ENCODE measurements at regions not wholly inside any gene's neighbourhood (a gene's known extent, or its start where the extent isn't known, plus 50 kb on each side); places are given as distances from the start of the nearest gene placed in this dataset.

DNA sequence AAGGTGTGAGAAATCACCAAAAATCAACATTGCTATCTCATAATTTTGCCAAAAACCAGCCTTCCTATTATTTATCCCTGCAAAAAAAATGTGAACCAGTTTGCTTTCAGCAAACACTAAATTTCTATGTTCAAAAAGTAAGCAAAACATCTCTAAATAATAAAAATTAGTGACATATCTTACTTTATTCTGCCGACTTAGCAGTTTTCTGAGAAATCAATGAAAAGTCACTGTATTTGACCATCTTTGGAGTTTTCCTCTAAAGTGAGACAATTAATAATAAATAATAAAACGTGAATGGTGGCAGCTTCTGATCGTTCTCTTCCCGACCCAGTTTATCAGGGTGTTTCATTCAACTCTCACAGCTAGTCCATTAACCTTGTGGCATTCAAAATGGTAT, 158.6 kb upstream of the TARS1 start:
- ChIA-PET CTCF (no interaction called here), POLR2A (no interaction called here)
- Mint-ChIP-seq H3K9me3 (no peaks in the 10 kb centered on the region), H3K4me3 (no peak overlapping the region), H3K36me3 (no peaks in the 10 kb centered on the region), H3K27me3 (no peaks in the 10 kb centered on the region), H3K27ac (no peak overlapping the region), H3K4me1 (no peaks in the 10 kb centered on the region)
- ATAC-seq (replicated peaks in 1 of 4) (no peak), DNase-seq (no peak)
- no peaks in the 10 kb centered on the region for H3K4me1 ChIP-seq (ENCODE audit: control insufficient read depth in 1 of 2, extremely low read depth in 1 of 2, insufficient read depth in 2 of 2, low read length in 2 of 2)
- no peaks in the 10 kb centered on the region for H3K9me3 ChIP-seq
- no peak overlapping the region for H3K4me3 ChIP-seq (ENCODE audit: control insufficient read depth in 1 of 2, extremely low read depth in 1 of 2, low read length in 1 of 2)
- no CpG with 5 or more reads among the region's 4 CpGs for WGBS (ENCODE audit: insufficient coverage)
- H3K27me3 ChIP-seq (replicated peaks in 1 of 2; ENCODE audit: control insufficient read depth in 2 of 2, extremely low read depth in 1 of 2, insufficient read depth in 2 of 2, low read length in 1 of 2): no peaks in the 10 kb centered on the region
- no peaks in the 10 kb centered on the region for H3K36me3 ChIP-seq (ENCODE audit: control insufficient read depth in 2 of 2, extremely low read depth in 1 of 2, insufficient read depth in 1 of 2, low read length in 1 of 2)
- no peak overlapping the region for H3K27ac ChIP-seq (ENCODE audit: low read length)

DNA sequence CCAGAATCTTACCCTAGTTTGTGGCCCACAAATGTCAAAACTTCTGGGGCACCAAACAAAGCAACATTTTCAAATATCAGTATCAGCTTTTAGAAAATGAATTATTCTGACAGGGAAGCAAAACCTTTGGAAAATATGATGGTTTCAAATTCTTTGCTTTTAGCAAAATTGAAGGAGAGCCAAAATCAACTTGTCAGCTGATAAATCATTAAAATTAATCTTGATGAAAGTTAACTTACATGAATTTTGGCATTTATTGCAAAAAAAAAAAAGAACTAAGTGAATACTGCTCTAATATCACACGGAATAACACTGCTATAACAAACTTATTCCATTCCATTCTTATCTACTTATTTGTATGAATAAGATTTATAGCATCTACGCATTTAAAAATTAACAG, 158.1 kb upstream of the TARS1 start:
- Histone ChIP-seq H3K27me3 (replicated peaks in 1 of 2; ENCODE audit: control insufficient read depth in 2 of 2, extremely low read depth in 1 of 2, insufficient read depth in 2 of 2, low read length in 1 of 2) (no peaks in the 10 kb centered on the region), H3K27ac (ENCODE audit: low read length) (no peak overlapping the region), H3K9me3 (no peaks in the 10 kb centered on the region), H3K4me3 (ENCODE audit: control insufficient read depth in 1 of 2, extremely low read depth in 1 of 2, low read length in 1 of 2) (no peak overlapping the region), H3K36me3 (ENCODE audit: control insufficient read depth in 2 of 2, extremely low read depth in 1 of 2, insufficient read depth in 1 of 2, low read length in 1 of 2) (no peaks in the 10 kb centered on the region), H3K4me1 (ENCODE audit: control insufficient read depth in 1 of 2, extremely low read depth in 1 of 2, insufficient read depth in 2 of 2, low read length in 2 of 2) (no peaks in the 10 kb centered on the region)
- ATAC-seq (replicated peaks in 1 of 4) (no peak), DNase-seq (no peak)
- ChIA-PET POLR2A (no interaction called here), CTCF (no interaction called here)
- Mint-ChIP-seq H3K4me1 (no peaks in the 10 kb centered on the region), H3K4me3 (no peak overlapping the region), H3K27me3 (no peaks in the 10 kb centered on the region), H3K27ac (no peak overlapping the region), H3K9me3 (no peaks in the 10 kb centered on the region), H3K36me3 (no peaks in the 10 kb centered on the region)
- no CpG with 5 or more reads among the region's 2 CpGs for WGBS (ENCODE audit: insufficient coverage)

DNA sequence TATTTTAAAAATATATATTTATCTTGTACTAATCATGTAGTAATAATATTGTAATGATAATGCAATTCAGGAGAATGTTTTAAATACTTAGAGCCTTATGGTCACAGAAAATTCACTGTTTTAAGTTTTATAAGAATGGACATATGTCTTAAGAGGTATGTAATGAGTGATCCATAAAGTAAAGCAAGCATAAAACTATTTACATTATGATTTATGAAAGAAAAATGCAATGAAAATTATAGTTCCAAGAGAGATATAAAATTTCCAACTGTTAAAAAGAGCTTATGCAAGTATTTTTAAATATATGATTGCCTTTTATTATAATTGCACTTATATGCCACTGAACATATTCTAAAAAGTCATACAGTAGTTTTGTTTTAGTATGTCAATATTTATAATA, 157.5 kb upstream of the TARS1 start:
- Mint-ChIP-seq H3K27ac (no peak overlapping the region), H3K4me1 (no peaks in the 10 kb centered on the region), H3K9me3 (no peaks in the 10 kb centered on the region), H3K4me3 (no peak overlapping the region), H3K36me3 (no peaks in the 10 kb centered on the region), H3K27me3 (no peaks in the 10 kb centered on the region)
- Histone ChIP-seq H3K9me3 (no peaks in the 10 kb centered on the region), H3K36me3 (ENCODE audit: control insufficient read depth in 2 of 2, extremely low read depth in 1 of 2, insufficient read depth in 1 of 2, low read length in 1 of 2) (no peaks in the 10 kb centered on the region), H3K4me1 (ENCODE audit: control insufficient read depth in 1 of 2, extremely low read depth in 1 of 2, insufficient read depth in 2 of 2, low read length in 2 of 2) (no peaks in the 10 kb centered on the region), H3K4me3 (ENCODE audit: control insufficient read depth in 1 of 2, extremely low read depth in 1 of 2, low read length in 1 of 2) (no peak overlapping the region), H3K27ac (ENCODE audit: low read length) (no peak overlapping the region), H3K27me3 (replicated peaks in 1 of 2; ENCODE audit: control insufficient read depth in 2 of 2, extremely low read depth in 1 of 2, insufficient read depth in 2 of 2, low read length in 1 of 2) (no peaks in the 10 kb centered on the region)
- ATAC-seq (replicated peaks in 1 of 4) (no peak), DNase-seq (no peak)
- CTCF ChIA-PET: no interaction called here
- POLR2A ChIA-PET: no interaction called here

DNA sequence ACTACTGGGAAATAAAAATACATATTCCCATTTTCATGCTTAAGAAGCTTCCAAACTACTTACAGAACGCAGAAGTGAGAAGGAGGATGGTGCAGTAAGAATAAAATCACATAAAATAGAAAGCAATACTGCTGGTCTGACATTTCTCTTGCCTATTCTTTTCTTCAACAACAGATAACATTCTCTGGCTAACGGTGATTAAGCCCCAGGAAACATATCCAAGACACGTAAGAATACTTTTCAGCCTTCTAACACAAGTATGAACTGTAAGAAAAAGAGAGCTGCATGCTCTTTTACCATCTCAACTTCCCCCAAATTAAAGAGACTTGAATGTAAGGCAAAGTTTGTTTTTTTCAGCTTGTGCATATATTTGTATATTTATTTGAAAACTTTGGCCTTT, 156.1 kb upstream of the TARS1 start:
- Mint-ChIP-seq H3K4me3 (no peak overlapping the region), H3K4me1 (no peaks in the 10 kb centered on the region), H3K27ac (no peak overlapping the region), H3K36me3 (no peaks in the 10 kb centered on the region), H3K27me3 (no peaks in the 10 kb centered on the region), H3K9me3 (no peaks in the 10 kb centered on the region)
- Histone ChIP-seq H3K27ac (ENCODE audit: low read length) (no peak overlapping the region), H3K9me3 (no peaks in the 10 kb centered on the region), H3K4me1 (ENCODE audit: control insufficient read depth in 1 of 2, extremely low read depth in 1 of 2, insufficient read depth in 2 of 2, low read length in 2 of 2) (no peaks in the 10 kb centered on the region), H3K36me3 (ENCODE audit: control insufficient read depth in 2 of 2, extremely low read depth in 1 of 2, insufficient read depth in 1 of 2, low read length in 1 of 2) (no peaks in the 10 kb centered on the region), H3K4me3 (ENCODE audit: control insufficient read depth in 1 of 2, extremely low read depth in 1 of 2, low read length in 1 of 2) (no peak overlapping the region), H3K27me3 (replicated peaks in 1 of 2; ENCODE audit: control insufficient read depth in 2 of 2, extremely low read depth in 1 of 2, insufficient read depth in 2 of 2, low read length in 1 of 2) (no peaks in the 10 kb centered on the region)
- CTCF ChIA-PET: no interaction called here
- POLR2A ChIA-PET: interaction anchor here in 1 of 2 donors (0.5 kb wide), 1 partner anchor 37 kb away, joined by 4 read pairs; no protein-coding TSS in a partner anchor
- no peak for DNase-seq
- WGBS (ENCODE audit: insufficient coverage): no CpG with 5 or more reads among the region's 3 CpGs
- ATAC-seq (replicated peaks in 1 of 4): no peak

DNA sequence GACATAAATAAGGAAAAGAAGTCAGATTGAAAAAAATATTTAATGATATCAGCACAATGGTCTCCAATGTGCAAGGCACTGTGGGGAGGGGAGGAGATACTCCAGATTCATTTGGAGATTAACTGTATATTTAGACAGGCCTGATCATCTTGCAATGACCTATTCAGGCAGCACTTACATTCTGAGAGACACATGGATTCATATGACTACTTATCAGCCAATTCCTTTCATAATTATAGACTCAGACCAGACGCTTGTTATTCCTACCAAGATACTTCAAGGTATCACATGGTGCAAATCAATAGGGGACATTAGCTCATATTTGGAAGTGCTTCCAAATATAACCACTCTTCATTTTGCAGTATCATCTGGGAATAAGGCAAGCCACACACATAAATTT, 153.5 kb upstream of the TARS1 start:
- CTCF ChIA-PET: no interaction called here
- no peaks in the 10 kb centered on the region for H3K4me1 Mint-ChIP-seq

DNA sequence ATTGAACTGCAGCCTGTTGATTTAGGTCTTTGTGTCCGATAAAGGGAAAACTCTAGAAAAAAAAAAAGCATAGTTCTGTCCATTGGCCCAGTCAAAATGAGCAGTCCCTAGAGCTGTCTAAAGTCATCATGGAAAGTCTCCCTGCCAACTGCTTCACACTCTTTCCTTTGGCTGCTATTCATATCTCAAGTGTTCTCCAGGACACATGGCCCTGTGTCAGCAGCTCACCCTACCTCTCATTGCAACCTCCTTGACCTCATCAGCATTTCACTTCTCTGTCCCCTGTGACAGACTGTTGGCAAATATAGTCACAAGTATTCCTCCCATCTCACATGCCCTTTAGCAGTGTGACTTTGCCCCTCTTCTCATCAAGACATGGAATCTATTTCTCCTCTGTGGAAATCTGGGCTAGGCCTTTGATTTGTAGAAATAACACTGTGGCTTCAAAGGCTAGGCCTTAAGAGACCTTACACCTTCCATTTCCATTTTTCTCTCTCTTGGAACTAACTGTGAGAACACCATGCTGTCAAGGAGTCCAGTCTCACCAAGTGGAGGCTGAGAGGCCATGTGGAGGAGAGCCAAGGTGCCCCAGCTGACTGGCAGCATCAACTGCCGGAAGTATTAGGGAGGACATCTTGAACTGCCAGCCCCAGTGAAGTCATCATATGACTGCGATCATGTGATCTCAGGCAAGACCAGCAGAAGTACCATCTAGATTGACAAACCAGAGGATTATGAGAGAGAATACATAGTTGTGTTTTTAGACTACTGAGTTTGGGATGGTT, 149.4 kb upstream of the TARS1 start:
- no peak overlapping the region for H3K27ac ChIP-seq (ENCODE audit: low read length)
- CTCF ChIA-PET: no interaction called here
- H3K4me3 ChIP-seq (ENCODE audit: control insufficient read depth in 1 of 2, extremely low read depth in 1 of 2, low read length in 1 of 2): no peak overlapping the region
- H3K4me1 ChIP-seq (ENCODE audit: control insufficient read depth in 1 of 2, extremely low read depth in 1 of 2, insufficient read depth in 2 of 2, low read length in 2 of 2): no peaks in the 10 kb centered on the region
- DNase-seq (no peak), ATAC-seq (replicated peaks in 1 of 4) (no peak)
- Mint-ChIP-seq H3K9me3 (peaks cover 0 to 13% (median 7%) of the 10 kb centered on the region in 3 donors), H3K36me3 (no peaks in the 10 kb centered on the region), H3K27ac (no peak overlapping the region), H3K4me3 (no peak overlapping the region), H3K4me1 (no peaks in the 10 kb centered on the region), H3K27me3 (no peaks in the 10 kb centered on the region)
- H3K36me3 ChIP-seq (ENCODE audit: control insufficient read depth in 2 of 2, extremely low read depth in 1 of 2, insufficient read depth in 1 of 2, low read length in 1 of 2): no peaks in the 10 kb centered on the region
- H3K27me3 ChIP-seq (replicated peaks in 1 of 2; ENCODE audit: control insufficient read depth in 2 of 2, extremely low read depth in 1 of 2, insufficient read depth in 2 of 2, low read length in 1 of 2): no peaks in the 10 kb centered on the region
- POLR2A ChIA-PET: no interaction called here
- WGBS (ENCODE audit: insufficient coverage): 95% methylated on average over 3 of the region's 3 CpGs
- no peaks in the 10 kb centered on the region for H3K9me3 ChIP-seq

More for the DNA sequence above, 153.5 kb upstream of the TARS1 start:
- Mint-ChIP-seq H3K27ac (no peak overlapping the region), H3K4me3 (no peak overlapping the region), H3K36me3 (no peaks in the 10 kb centered on the region), H3K9me3 (peaks cover 0 to 13% (median 7%) of the 10 kb centered on the region in 3 donors), H3K27me3 (no peaks in the 10 kb centered on the region)
- H3K4me1 ChIP-seq (ENCODE audit: control insufficient read depth in 1 of 2, extremely low read depth in 1 of 2, insufficient read depth in 2 of 2, low read length in 2 of 2): no peaks in the 10 kb centered on the region
- no peak overlapping the region for H3K27ac ChIP-seq (ENCODE audit: low read length)
- no peaks in the 10 kb centered on the region for H3K36me3 ChIP-seq (ENCODE audit: control insufficient read depth in 2 of 2, extremely low read depth in 1 of 2, insufficient read depth in 1 of 2, low read length in 1 of 2)
- no peak overlapping the region for H3K4me3 ChIP-seq (ENCODE audit: control insufficient read depth in 1 of 2, extremely low read depth in 1 of 2, low read length in 1 of 2)
- no CpG with 5 or more reads among the region's 1 CpG for WGBS (ENCODE audit: insufficient coverage)
- no peak for DNase-seq
- no peak for ATAC-seq (replicated peaks in 1 of 4)
- no peaks in the 10 kb centered on the region for H3K27me3 ChIP-seq (replicated peaks in 1 of 2; ENCODE audit: control insufficient read depth in 2 of 2, extremely low read depth in 1 of 2, insufficient read depth in 2 of 2, low read length in 1 of 2)
- no peaks in the 10 kb centered on the region for H3K9me3 ChIP-seq
- POLR2A ChIA-PET: no interaction called here

DNA sequence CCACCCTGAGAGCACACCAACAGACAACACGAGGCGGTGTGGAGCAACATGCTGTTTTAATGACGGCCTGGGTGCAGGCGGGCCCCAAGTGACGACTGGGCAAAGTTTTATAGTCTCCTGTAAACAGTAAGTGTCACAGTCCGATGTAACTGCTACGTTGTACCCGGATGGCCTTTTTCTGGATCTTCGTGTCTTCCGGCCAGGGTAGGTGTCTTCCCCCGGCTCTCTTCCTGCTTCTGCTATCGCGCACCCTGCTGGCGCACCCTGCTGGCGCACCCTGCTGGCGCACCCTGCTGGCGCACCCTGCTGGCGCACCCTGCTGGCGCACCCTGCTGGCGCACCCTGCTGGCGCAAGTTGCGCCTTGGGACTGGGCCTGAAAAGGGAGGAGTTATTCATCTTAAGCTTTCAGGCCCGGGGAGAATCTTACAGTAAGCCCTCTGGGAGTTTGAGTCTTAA, 143.0 kb upstream of the TARS1 start:
- ChIA-PET POLR2A (no interaction called here), CTCF (no interaction called here)
- Mint-ChIP-seq H3K4me3 (no peak overlapping the region), H3K36me3 (no peaks in the 10 kb centered on the region), H3K9me3 (no peaks in the 10 kb centered on the region), H3K27ac (no peak overlapping the region), H3K4me1 (peaks cover 0 to 6% (median 2%) of the 10 kb centered on the region in 3 donors), H3K27me3 (no peaks in the 10 kb centered on the region)
- ATAC-seq (replicated peaks in 1 of 4) (no peak), DNase-seq (no peak)
- Histone ChIP-seq H3K27me3 (replicated peaks in 1 of 2; ENCODE audit: control insufficient read depth in 2 of 2, extremely low read depth in 1 of 2, insufficient read depth in 2 of 2, low read length in 1 of 2) (no peaks in the 10 kb centered on the region), H3K4me3 (ENCODE audit: control insufficient read depth in 1 of 2, extremely low read depth in 1 of 2, low read length in 1 of 2) (no peak overlapping the region), H3K27ac (ENCODE audit: low read length) (no peak overlapping the region), H3K36me3 (ENCODE audit: control insufficient read depth in 2 of 2, extremely low read depth in 1 of 2, insufficient read depth in 1 of 2, low read length in 1 of 2) (no peaks in the 10 kb centered on the region), H3K4me1 (ENCODE audit: control insufficient read depth in 1 of 2, extremely low read depth in 1 of 2, insufficient read depth in 2 of 2, low read length in 2 of 2) (no peaks in the 10 kb centered on the region), H3K9me3 (no peaks in the 10 kb centered on the region)
- 94% methylated on average over 17 of the region's 23 CpGs for WGBS (ENCODE audit: insufficient coverage)

All from T-cell (primary cell).